Calu3 (cell line): ENCODE measurements at regions not wholly inside any gene's neighbourhood (a gene's known extent, or its start where the extent isn't known, plus 50 kb on each side); places are given as distances from the start of the nearest gene placed in this dataset.

ENCODE experiments used
- BruUV-seq: library from RNA; stranded (reverse); fragments of 400-500 nt; replicated peaks from 2 replicates; lab custom pipeline; 2021; lab: Mats Ljungman, UMichigan
- CTCF ChIA-PET: fragments of 300-600 bp; sonication (Branson Sonifier 250); formaldehyde crosslinking; loops from one replicate; lab custom pipeline; 2022; ENCODE audit warnings: antibody characterized with exemption; lab: Charles Lee
- DNase-seq: peaks from one replicate; pipeline ENCODE4 v3.0.0; 2022
- H3K27ac Mint-ChIP-seq: one replicate; pipeline ENCODE4 v1.8.0; 2022; ENCODE audit warnings: mixed read lengths; ENCODE audit not compliant: unreplicated experiment
- H3K27me3 Mint-ChIP-seq: one replicate; pipeline ENCODE4 v1.8.0; 2022; ENCODE audit warnings: mixed read lengths; ENCODE audit not compliant: unreplicated experiment
- H3K36me3 Mint-ChIP-seq: one replicate; pipeline ENCODE4 v1.8.0; 2022; ENCODE audit warnings: mild to moderate bottlenecking, moderate library complexity, mixed read lengths; ENCODE audit not compliant: insufficient read depth, unreplicated experiment
- H3K4me1 Mint-ChIP-seq: one replicate; pipeline ENCODE4 v1.8.0; 2022; ENCODE audit warnings: mild to moderate bottlenecking, low read depth, mixed read lengths; ENCODE audit not compliant: unreplicated experiment
- H3K4me3 Mint-ChIP-seq: one replicate; pipeline ENCODE4 v1.8.0; 2022; ENCODE audit warnings: mild to moderate bottlenecking, low read depth, moderate library complexity, mixed read lengths; ENCODE audit not compliant: unreplicated experiment
- H3K9me3 Mint-ChIP-seq: one replicate; pipeline ENCODE4 v1.8.0; 2022; ENCODE audit warnings: low read depth, mixed read lengths; ENCODE audit not compliant: unreplicated experiment
- CTCF ChIP-seq: fragments of 200-600 bp; IDR thresholded peaks from one replicate; pipeline ENCODE4 v1.8.0; 2022; ENCODE audit warnings: antibody characterized with exemption; ENCODE audit not compliant: unreplicated experiment
- intact Hi-C: fragments of 100-400 bp; cut with micrococcal nuclease; formaldehyde crosslinking; loops from one replicate; pipeline ENCODE4 v1.10.0; 2022; ENCODE audit not compliant: unreplicated experiment

- Mint-ChIP-seq H3K36me3 (no peaks in the 10 kb centered on the region), H3K27me3 (no peaks in the 10 kb centered on the region), H3K27ac (no peak overlapping the region), H3K4me3 (no peak overlapping the region), H3K9me3 (peaks cover 27% of the 10 kb centered on the region), H3K4me1 (no peaks in the 10 kb centered on the region)
- CTCF ChIA-PET, result no interaction called here
- TF ChIP-seq CTCF, result no peak
- no TSS peak for BruUV-seq
- no peak for DNase-seq
- intact Hi-C loops, result no loop called here
These were observed 825.2 kb upstream of the SALL3 start for GRCh38 chr18:78154444-78154843.

- no peak overlapping the region for H3K4me3 Mint-ChIP-seq
- H3K27ac Mint-ChIP-seq, result no peak overlapping the region
- H3K27me3 Mint-ChIP-seq, result no peaks in the 10 kb centered on the region
- peaks cover 29% of the 10 kb centered on the region for H3K9me3 Mint-ChIP-seq
- DNase-seq, result no peak
- no TSS peak for BruUV-seq
- intact Hi-C loops, result no loop called here
- no peaks in the 10 kb centered on the region for H3K36me3 Mint-ChIP-seq
- no peaks in the 10 kb centered on the region for H3K4me1 Mint-ChIP-seq
- CTCF ChIA-PET, result interaction anchor here (0.6 to 0.7 kb wide), 2 partner anchors 20 to 937 kb away, joined by 3 read pairs; no protein-coding TSS in a partner anchor
- no peak for TF ChIP-seq CTCF
These were observed 824.8 kb upstream of the SALL3 start for GRCh38 chr18:78154853-78155252.

- no peak for TF ChIP-seq CTCF
- DNase-seq, result no peak
- Mint-ChIP-seq H3K36me3 (no peaks in the 10 kb centered on the region), H3K27me3 (no peaks in the 10 kb centered on the region), H3K27ac (no peak overlapping the region), H3K9me3 (peaks cover 30% of the 10 kb centered on the region), H3K4me3 (no peak overlapping the region), H3K4me1 (no peaks in the 10 kb centered on the region)
- BruUV-seq, result no TSS peak
- CTCF ChIA-PET, result no interaction called here
- intact Hi-C loops, result no loop called here
These were observed 823.2 kb upstream of the SALL3 start for GRCh38 chr18:78156466-78156865.

GRCh38 chr18:78158943-78159342, 820.7 kb upstream of the SALL3 start:
- no TSS peak for BruUV-seq
- H3K4me3 Mint-ChIP-seq, result no peak overlapping the region
- no peak for TF ChIP-seq CTCF
- CTCF ChIA-PET, result interaction anchor here (0.8 to 0.9 kb wide), 2 partner anchors 21 to 48 kb away, joined by 3 to 4 read pairs; no protein-coding TSS in a partner anchor
- peaks cover 36% of the 10 kb centered on the region for H3K9me3 Mint-ChIP-seq
- no peaks in the 10 kb centered on the region for H3K36me3 Mint-ChIP-seq
- H3K4me1 Mint-ChIP-seq, result no peaks in the 10 kb centered on the region
- DNase-seq, result no peak
- intact Hi-C loops, result no loop called here
- H3K27ac Mint-ChIP-seq, result no peak overlapping the region
- no peaks in the 10 kb centered on the region for H3K27me3 Mint-ChIP-seq
